ENCODE measurements at regions not wholly inside any gene's neighbourhood (a gene's known extent, or its start where the extent isn't known, plus 50 kb on each side); places are given as distances from the start of the nearest gene placed in this dataset.

DNA sequence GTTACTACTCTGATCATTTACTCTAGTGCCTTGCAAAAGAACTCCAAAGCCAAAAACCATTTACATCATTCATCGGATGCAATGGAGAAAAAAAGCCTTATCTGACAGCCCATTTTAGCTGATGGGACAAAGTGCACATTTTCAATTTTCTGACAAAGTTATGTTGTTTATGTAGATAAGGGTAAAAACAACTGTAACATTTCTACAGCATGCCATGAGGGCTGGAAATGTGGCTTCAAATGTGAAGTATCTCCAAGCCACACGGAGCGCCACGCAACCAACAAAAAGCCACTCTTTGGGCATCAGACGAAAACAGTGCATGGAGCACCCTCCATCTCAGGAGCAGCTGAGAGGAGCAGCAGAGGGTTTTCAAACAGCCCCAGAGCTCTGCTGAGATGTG lies 364.6 kb upstream of the ZNF507 start:
- no peak overlapping the region for H2BK5ac ChIP-seq (ENCODE audit: low read depth, low read length)
- TF ChIP-seq TAF1 (IDR thresholded peaks at IDR 0.05; ENCODE audit: low read depth, low read length) (no peak), KDM4A (IDR thresholded peaks at IDR 0.05; ENCODE audit: low read depth, low read length, severe bottlenecking) (no peak), SIN3A (conservative IDR thresholded peaks at IDR 0.05 in 1 of 2, IDR thresholded peaks at IDR 0.05 in 1 of 2; ENCODE audit: low read depth in 1 of 2, low read length in 2 of 2) (no peak), SP4 (IDR thresholded peaks at IDR 0.05; ENCODE audit: low read length) (no peak), FOSL1 (IDR thresholded peaks at IDR 0.05; ENCODE audit: insufficient read depth, low read depth, low read length) (no peak), BACH1 (IDR thresholded peaks at IDR 0.05; ENCODE audit: low read length) (no peak), HDAC2 (IDR thresholded peaks at IDR 0.05; ENCODE audit: borderline replicate concordance in 1 of 2, low read depth in 2 of 2, low read length in 2 of 2) (no peak), CBX8 (IDR thresholded peaks at IDR 0.05; ENCODE audit: borderline replicate concordance, low read depth, low read length) (no peak), SRF (IDR thresholded peaks at IDR 0.05; ENCODE audit: low read depth, low read length) (no peak), SIRT6 (IDR thresholded peaks at IDR 0.05; ENCODE audit: low read length) (no peak)
- TF ChIP-seq, protein P1, sequence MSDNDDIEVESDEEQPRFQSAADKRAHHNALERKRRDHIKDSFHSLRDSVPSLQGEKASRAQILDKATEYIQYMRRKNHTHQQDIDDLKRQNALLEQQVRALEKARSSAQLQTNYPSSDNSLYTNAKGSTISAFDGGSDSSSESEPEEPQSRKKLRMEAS (IDR thresholded peaks at IDR 0.05): no peak
- TF ChIP-seq, protein P2, sequence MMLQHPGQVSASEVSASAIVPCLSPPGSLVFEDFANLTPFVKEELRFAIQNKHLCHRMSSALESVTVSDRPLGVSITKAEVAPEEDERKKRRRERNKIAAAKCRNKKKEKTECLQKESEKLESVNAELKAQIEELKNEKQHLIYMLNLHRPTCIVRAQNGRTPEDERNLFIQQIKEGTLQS (IDR thresholded peaks at IDR 0.05; ENCODE audit: insufficient read depth, low read depth, low read length): no peak
- TF ChIP-seq, protein P3, sequence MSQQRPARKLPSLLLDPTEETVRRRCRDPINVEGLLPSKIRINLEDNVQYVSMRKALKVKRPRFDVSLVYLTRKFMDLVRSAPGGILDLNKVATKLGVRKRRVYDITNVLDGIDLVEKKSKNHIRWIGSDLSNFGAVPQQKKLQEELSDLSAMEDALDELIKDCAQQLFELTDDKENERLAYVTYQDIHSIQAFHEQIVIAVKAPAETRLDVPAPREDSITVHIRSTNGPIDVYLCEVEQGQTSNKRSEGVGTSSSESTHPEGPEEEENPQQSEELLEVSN (IDR thresholded peaks at IDR 0.05): no peak
- H3K23ac ChIP-seq (ENCODE audit: insufficient read length): no peak overlapping the region
- H4K20me1 ChIP-seq (replicated peaks in 1 of 2; ENCODE audit: control insufficient read depth in 1 of 2, insufficient read depth in 2 of 2, low read length in 2 of 2): no peaks in the 10 kb centered on the region
- H3K9ac ChIP-seq (replicated peaks in 1 of 4; ENCODE audit: extremely low read depth in 1 of 4, low read depth in 3 of 4, low read length in 3 of 4): no peak overlapping the region
- H3K36me3 ChIP-seq (ENCODE audit: control insufficient read depth in 2 of 4, insufficient read depth in 4 of 4, low read length in 3 of 4): no peaks in the 10 kb centered on the region
- no peak overlapping the region for H2BK20ac ChIP-seq (ENCODE audit: low read length)
- no peak overlapping the region for H3K27ac ChIP-seq (ENCODE audit: low read depth, low read length)
- H3K79me2 ChIP-seq (ENCODE audit: control insufficient read depth in 1 of 2, insufficient read depth in 2 of 2, low read length in 2 of 2): no peaks in the 10 kb centered on the region
- DNase-seq (ENCODE audit: low read depth in 1 of 2, low spot score in 2 of 2) (no peak), FAIRE-seq (no peak)
- WGBS, 2 experiments (ENCODE audit: extremely low coverage in 1 of 2, insufficient coverage in 1 of 2, insufficient read length in 1 of 2, insufficient replicate concordance in 2 of 2, low coverage in 1 of 2, low lambda C conversion rate in 2 of 2, missing lambda C conversion rate in 1 of 2): 96% methylated on average over 5 of the region's 5 CpGs; no CpG with 5 or more reads in 1 of the 2 experiments
- H3K4me1 ChIP-seq (replicated peaks in 1 of 4; ENCODE audit: control insufficient read depth in 3 of 4, insufficient read depth in 4 of 4, low read length in 3 of 4): no peaks in the 10 kb centered on the region; a peak in 1 of 7 replicates
- ChIA-PET POLR2A (ENCODE audit: partially characterized antibody) (no interaction called here), CTCF (ENCODE audit: partially characterized antibody) (interaction anchor here (1.3 to 1.4 kb wide), 2 partner anchors 12 to 59 kb away, joined by 3 to 4 read pairs; no protein-coding TSS in a partner anchor)
- H3K79me1 ChIP-seq (ENCODE audit: low read depth, low read length): no peaks in the 10 kb centered on the region
- H4K5ac ChIP-seq (ENCODE audit: insufficient read length, low read depth, low read length): no peak overlapping the region
- H2BK120ac ChIP-seq (replicated peaks; ENCODE audit: low read depth, low read length): no peak overlapping the region
- H3K4me2 ChIP-seq (ENCODE audit: insufficient read depth in 1 of 2, low read depth in 2 of 2, low read length in 2 of 2): no peak overlapping the region
- H3K4me3 ChIP-seq (ENCODE audit: extremely low read depth in 1 of 4, insufficient read depth in 2 of 4, low read depth in 3 of 4, low read length in 4 of 4): no peak overlapping the region
- no peak overlapping the region for H3K56ac ChIP-seq (replicated peaks; ENCODE audit: insufficient read length, low read depth, low read length)
- no peak overlapping the region for H3K4ac ChIP-seq (replicated peaks; ENCODE audit: insufficient read length, low read depth, low read length)
- H3K14ac ChIP-seq (ENCODE audit: insufficient read length): no peak overlapping the region
- H2AFZ ChIP-seq (ENCODE audit: low read length): no peak overlapping the region
- H4K91ac ChIP-seq (replicated peaks; ENCODE audit: insufficient read length, low read length): no peak overlapping the region
- H3K18ac ChIP-seq (ENCODE audit: extremely low read depth, low read length): no peak overlapping the region
- no peak overlapping the region for H2BK15ac ChIP-seq (ENCODE audit: low read length)
- peaks cover 2 to 5% of the 10 kb centered on the region in 2 experiments; a peak in 1 of 4 replicates for H3K9me3 ChIP-seq (ENCODE audit: insufficient read depth in 2 of 2, low read depth in 1 of 2, low read length in 1 of 2)
- H3K27me3 ChIP-seq (replicated peaks in 1 of 4; ENCODE audit: control insufficient read depth in 3 of 4, extremely low read depth in 1 of 4, insufficient read depth in 3 of 4, low read length in 3 of 4): no peaks in the 10 kb centered on the region
- H2BK12ac ChIP-seq (ENCODE audit: low read depth, low read length): no peak overlapping the region
- 0 out of 2 replicates have a peak, but pooled peaks cover 2% of the 10 kb centered on the region for H3K23me2 ChIP-seq (ENCODE audit: low read depth, low read length)
- no peak overlapping the region for H4K8ac ChIP-seq (ENCODE audit: extremely low read depth, insufficient read depth, low read length)
- H2AK5ac ChIP-seq (ENCODE audit: low read depth, low read length): no peak overlapping the region
